Adipocyte (in vitro differentiated cells): ENCODE measurements at regions not wholly inside any gene's neighbourhood (a gene's known extent, or its start where the extent isn't known, plus 50 kb on each side); places are given as distances from the start of the nearest gene placed in this dataset.

Experiments
- DNase-seq: peaks from one replicate; pipeline ENCODE4 v3.0.0-alpha.2; 2015; ENCODE audit warnings: low read depth
- H3K27me3 ChIP-seq: replicated peaks from 2 replicates; pipeline ENCODE4 v1.7.0; 2013; ENCODE audit warnings: mild to moderate bottlenecking, low read length, moderate library complexity; ENCODE audit not compliant: control insufficient read depth, insufficient read depth
- H3K36me3 ChIP-seq: 2 replicates; pipeline ENCODE4 v1.7.0; 2013; ENCODE audit warnings: low read length, mild to moderate bottlenecking, moderate library complexity; ENCODE audit not compliant: control insufficient read depth, insufficient read depth, severe bottlenecking
- H3K4me1 ChIP-seq: 2 replicates; pipeline ENCODE4 v1.7.0; 2013; ENCODE audit warnings: mild to moderate bottlenecking, low read length, moderate library complexity; ENCODE audit not compliant: control insufficient read depth, insufficient read depth
- H3K4me3 ChIP-seq: 2 replicates; pipeline ENCODE4 v1.7.0; 2013; ENCODE audit warnings: mild to moderate bottlenecking, low read length, moderate library complexity
- H3K9ac ChIP-seq: 2 replicates; pipeline ENCODE4 v1.7.0; 2013; ENCODE audit warnings: mild to moderate bottlenecking, low read length, moderate library complexity
- H3K9me3 ChIP-seq: 2 replicates; pipeline ENCODE4 v1.7.0; 2013; ENCODE audit warnings: mild to moderate bottlenecking, low read length, moderate library complexity; ENCODE audit not compliant: control insufficient read depth

- H3K27me3 ChIP-seq, result peaks cover 3% of the 10 kb centered on the region
Measured at GRCh38 chr1:243910607-243911006, 60.6 kb upstream of the AKT3 start.

GRCh38 chr1:243903895-243904294 lies 53.9 kb upstream of the AKT3 start:
- Histone ChIP-seq H3K4me1 (no peaks in the 10 kb centered on the region), H3K9me3 (no peaks in the 10 kb centered on the region), H3K27me3 (peaks cover 9% of the 10 kb centered on the region), H3K4me3 (no peak overlapping the region), H3K9ac (no peak overlapping the region), H3K36me3 (no peaks in the 10 kb centered on the region)
- DNase-seq, result peak; percentile 67

More at GRCh38 chr1:243910607-243911006, 60.6 kb upstream of the AKT3 start:
- Histone ChIP-seq H3K36me3 (no peaks in the 10 kb centered on the region), H3K9me3 (no peaks in the 10 kb centered on the region), H3K4me3 (no peak overlapping the region), H3K9ac (no peak overlapping the region), H3K4me1 (no peaks in the 10 kb centered on the region)
- no peak for DNase-seq

GRCh38 chr1:243903041-243903440 lies 53.0 kb upstream of the AKT3 start:
- Histone ChIP-seq H3K9ac (no peak overlapping the region), H3K4me3 (no peak overlapping the region), H3K4me1 (no peaks in the 10 kb centered on the region), H3K9me3 (no peaks in the 10 kb centered on the region), H3K36me3 (no peaks in the 10 kb centered on the region), H3K27me3 (peaks cover 9% of the 10 kb centered on the region)
- no peak for DNase-seq

GRCh38 chr1:243902100-243902499 lies 52.1 kb upstream of the AKT3 start:
- Histone ChIP-seq H3K9ac (no peak overlapping the region), H3K27me3 (peaks cover 9% of the 10 kb centered on the region), H3K4me1 (no peaks in the 10 kb centered on the region), H3K36me3 (no peaks in the 10 kb centered on the region), H3K4me3 (no peak overlapping the region), H3K9me3 (no peaks in the 10 kb centered on the region)
- no peak for DNase-seq
